Keratinocyte (primary cell): ENCODE measurements at regions not wholly inside any gene's neighbourhood (a gene's known extent, or its start where the extent isn't known, plus 50 kb on each side); places are given as distances from the start of the nearest gene placed in this dataset.

Source experiments
- DNase-seq: peaks from one replicate; pipeline ENCODE4 v3.0.0-alpha.2; 2011; ENCODE audit warnings: low read depth, missing footprints, low spot score
- FAIRE-seq: peaks from 2 replicates; lab custom pipeline; 2011; peaks lifted over from hg19 to GRCh38; lab: Jason Lieb, UNC
- H2AFZ ChIP-seq: 2 replicates; pipeline ENCODE4 v1.6.0; 2012; ENCODE audit warnings: low read length, control low read depth, inconsistent platforms; ENCODE audit not compliant: control insufficient read depth
- H3K27ac ChIP-seq: 2 replicates; pipeline ENCODE4 v1.5.1; 2011; ENCODE audit warnings: low read length; ENCODE audit not compliant: control insufficient read depth, insufficient read depth
- H3K27me3 ChIP-seq: 3 replicates; pipeline ENCODE4 v1.6.0; 2011; ENCODE audit warnings: low read length; ENCODE audit not compliant: control insufficient read depth, insufficient read depth; ENCODE audit errors: extremely low read depth
- H3K36me3 ChIP-seq, 2 experiments: 2 replicates in 1 of 2; 3 replicates in 1 of 2; pipeline ENCODE4 v1.5.1; 2011; ENCODE audit warnings: low read length in 2 of 2, mild to moderate bottlenecking in 1 of 2; ENCODE audit not compliant: control insufficient read depth in 2 of 2, insufficient read depth in 2 of 2; ENCODE audit errors: extremely low read depth in 1 of 2
- H3K4me1 ChIP-seq: 3 replicates; pipeline ENCODE4 v1.5.1; 2011; ENCODE audit warnings: low read length; ENCODE audit not compliant: control insufficient read depth, insufficient read depth; ENCODE audit errors: extremely low read depth
- H3K4me2 ChIP-seq: 3 replicates; pipeline ENCODE4 v1.6.0; 2011; ENCODE audit warnings: low read depth, low read length; ENCODE audit not compliant: control insufficient read depth, insufficient read depth; ENCODE audit errors: extremely low read depth
- H3K4me3 ChIP-seq, 3 experiments: fragments of 200-600 bp in 1 of 3; sonication (generic) in 1 of 3; 2 replicates in 2 of 3; 3 replicates in 1 of 3; pipeline ENCODE4 v1.5.1; 2011 to 2016; ENCODE audit warnings: low read length in 3 of 3, mild to moderate bottlenecking in 3 of 3, control low read depth in 2 of 3, inconsistent platforms in 1 of 3, low read depth in 1 of 3, mixed read lengths in 1 of 3, mixed run types in 1 of 3, moderate library complexity in 1 of 3; ENCODE audit not compliant: control insufficient read depth in 2 of 3, insufficient read depth in 2 of 3; ENCODE audit errors: extremely low read depth in 1 of 3
- H3K79me2 ChIP-seq: 2 replicates; pipeline ENCODE4 v1.6.0; 2012; ENCODE audit warnings: low read length; ENCODE audit not compliant: control insufficient read depth, insufficient read depth
- H3K9ac ChIP-seq: 3 replicates; pipeline ENCODE4 v1.6.0; 2011; ENCODE audit warnings: low read length; ENCODE audit not compliant: control insufficient read depth, insufficient read depth; ENCODE audit errors: extremely low read depth
- H3K9me1 ChIP-seq: 3 replicates; pipeline ENCODE4 v1.6.0; 2011; ENCODE audit warnings: low read length; ENCODE audit not compliant: control insufficient read depth, insufficient read depth; ENCODE audit errors: extremely low read depth
- H3K9me3 ChIP-seq: 2 replicates; pipeline ENCODE4 v1.5.1; 2012; ENCODE audit warnings: low read depth, low read length; ENCODE audit not compliant: control insufficient read depth
- H4K20me1 ChIP-seq: 3 replicates; pipeline ENCODE4 v1.6.0; 2011; ENCODE audit warnings: low read length; ENCODE audit not compliant: control insufficient read depth, insufficient read depth; ENCODE audit errors: extremely low read depth
- EZH2 ChIP-seq: IDR thresholded peaks from one replicate; pipeline ENCODE4 v1.6.1; 2012; ENCODE audit warnings: inconsistent platforms, mild to moderate bottlenecking, low read length, moderate library complexity
- dilution Hi-C: fragments of 300-500 bp; cut with MboI; formaldehyde crosslinking; loops from one replicate; pipeline ENCODE4 v1.7.0; 2020; ENCODE audit warnings: low sequenced_read_pairs; ENCODE audit not compliant: extremely low pct_ligation_motif_present
- TF ChIP-seq, protein P1 (sequence below), 3 experiments: IDR thresholded peaks in 1 of 3; conservative IDR thresholded peaks in 1 of 3; optimal IDR thresholded peaks in 1 of 3; 2 replicates in 2 of 3; 3 replicates in 1 of 3; pipeline versions ENCODE3 to v1.5.1; 2011; ENCODE audit warnings: low read length in 3 of 3, mild to moderate bottlenecking in 3 of 3, moderate library complexity in 2 of 3, control low read depth in 1 of 3, inconsistent platforms in 1 of 3; ENCODE audit not compliant: insufficient read depth in 2 of 3; ENCODE audit errors: extremely low read depth in 1 of 3

DNA sequence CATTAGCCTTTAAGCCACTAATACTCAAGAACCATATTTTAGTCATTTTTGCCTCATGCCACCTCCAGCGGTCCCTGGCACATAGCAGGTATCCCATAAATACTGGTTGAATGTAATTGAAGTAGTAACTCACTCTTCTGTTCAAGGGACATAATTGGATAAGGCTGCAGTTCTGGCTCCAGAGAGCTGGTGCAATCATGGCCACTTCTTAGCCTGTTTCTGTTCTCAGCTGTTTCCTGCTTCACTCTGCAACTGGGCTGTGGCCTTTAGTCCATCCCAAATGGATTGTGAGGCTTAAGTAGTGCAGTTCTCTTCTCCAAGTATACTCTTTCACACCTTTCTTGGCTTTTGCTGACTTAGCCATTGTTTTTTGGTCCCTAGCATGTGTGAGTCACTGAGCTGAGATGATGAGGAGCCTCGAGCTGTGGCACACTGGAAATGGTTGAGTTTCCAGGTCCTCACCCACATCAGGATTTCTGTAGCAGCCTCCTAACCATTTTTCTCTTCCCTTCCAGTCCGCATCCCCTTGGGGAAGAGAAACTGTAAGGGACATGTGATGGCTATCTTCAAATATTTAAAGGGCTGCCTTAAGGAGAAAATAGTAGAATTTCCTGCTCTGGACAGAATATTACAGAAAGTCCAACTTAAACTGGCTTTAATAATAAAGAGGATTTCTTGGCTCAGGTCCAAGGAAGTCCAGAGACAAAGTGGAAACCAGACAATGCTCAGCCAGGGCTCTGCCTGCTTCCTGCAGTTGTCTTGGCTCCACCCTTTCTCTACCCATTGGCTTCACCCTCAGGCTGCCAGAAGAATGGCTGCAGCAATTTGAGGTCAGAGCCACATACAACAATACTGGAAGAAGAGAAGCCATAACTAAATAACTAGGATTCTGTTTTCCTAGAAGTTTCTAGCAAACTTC is 305.4 kb upstream of the ROPN1 start:
- H2AFZ ChIP-seq: no peak overlapping the region
- no peaks in the 10 kb centered on the region for H3K79me2 ChIP-seq
- no peak for DNase-seq
- H3K27me3 ChIP-seq: peaks cover 37% of the 10 kb centered on the region
- TF ChIP-seq, protein P1, sequence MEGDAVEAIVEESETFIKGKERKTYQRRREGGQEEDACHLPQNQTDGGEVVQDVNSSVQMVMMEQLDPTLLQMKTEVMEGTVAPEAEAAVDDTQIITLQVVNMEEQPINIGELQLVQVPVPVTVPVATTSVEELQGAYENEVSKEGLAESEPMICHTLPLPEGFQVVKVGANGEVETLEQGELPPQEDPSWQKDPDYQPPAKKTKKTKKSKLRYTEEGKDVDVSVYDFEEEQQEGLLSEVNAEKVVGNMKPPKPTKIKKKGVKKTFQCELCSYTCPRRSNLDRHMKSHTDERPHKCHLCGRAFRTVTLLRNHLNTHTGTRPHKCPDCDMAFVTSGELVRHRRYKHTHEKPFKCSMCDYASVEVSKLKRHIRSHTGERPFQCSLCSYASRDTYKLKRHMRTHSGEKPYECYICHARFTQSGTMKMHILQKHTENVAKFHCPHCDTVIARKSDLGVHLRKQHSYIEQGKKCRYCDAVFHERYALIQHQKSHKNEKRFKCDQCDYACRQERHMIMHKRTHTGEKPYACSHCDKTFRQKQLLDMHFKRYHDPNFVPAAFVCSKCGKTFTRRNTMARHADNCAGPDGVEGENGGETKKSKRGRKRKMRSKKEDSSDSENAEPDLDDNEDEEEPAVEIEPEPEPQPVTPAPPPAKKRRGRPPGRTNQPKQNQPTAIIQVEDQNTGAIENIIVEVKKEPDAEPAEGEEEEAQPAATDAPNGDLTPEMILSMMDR (optimal IDR thresholded peaks at IDR 0.05 in 1 of 3, IDR thresholded peaks at IDR 0.05 in 1 of 3, conservative IDR thresholded peaks at IDR 0.05 in 1 of 3; ENCODE audit: extremely low read depth in 1 of 3, insufficient read depth in 2 of 3, low read length in 3 of 3): no peak
- TF ChIP-seq EZH2: no peak
- H4K20me1 ChIP-seq: no peaks in the 10 kb centered on the region
- no peak overlapping the region for H3K4me3 ChIP-seq
- H3K9me1 ChIP-seq: no peaks in the 10 kb centered on the region
- no peak overlapping the region for H3K9ac ChIP-seq
- dilution Hi-C loops: no loop called here
- H3K9me3 ChIP-seq: no peaks in the 10 kb centered on the region
- no peaks in the 10 kb centered on the region for H3K4me1 ChIP-seq
- H3K36me3 ChIP-seq: no peaks in the 10 kb centered on the region
- H3K27ac ChIP-seq: no peak overlapping the region
- no peak overlapping the region for H3K4me2 ChIP-seq
- no peak for FAIRE-seq

DNA sequence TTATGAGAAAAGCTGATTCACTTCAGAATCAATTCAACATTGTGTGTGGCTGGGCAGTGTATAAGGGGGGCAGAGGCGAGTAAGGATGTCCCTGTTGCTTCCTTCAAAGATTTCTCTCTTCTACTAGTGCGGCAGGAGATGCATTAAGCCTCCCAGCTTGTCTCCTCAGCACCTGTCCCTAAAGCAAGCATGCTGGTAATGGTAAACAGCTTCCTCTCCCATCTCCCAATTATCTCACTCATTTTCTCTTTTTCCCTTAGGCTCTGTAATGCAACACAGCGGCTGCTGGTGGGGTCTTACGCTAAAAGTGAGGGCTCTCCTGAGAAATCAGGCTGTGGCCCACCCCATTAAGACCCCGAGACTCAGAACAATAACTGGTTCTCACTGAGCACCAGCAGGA is 306.4 kb upstream of the ROPN1 start:
- H3K4me2 ChIP-seq: no peak overlapping the region
- no peak overlapping the region for H3K27ac ChIP-seq
- no peaks in the 10 kb centered on the region for H3K9me3 ChIP-seq
- FAIRE-seq (no peak), DNase-seq (no peak)
- no peak overlapping the region for H2AFZ ChIP-seq
- H3K4me3 ChIP-seq: no peak overlapping the region
- H4K20me1 ChIP-seq: no peaks in the 10 kb centered on the region
- no peaks in the 10 kb centered on the region for H3K4me1 ChIP-seq
- dilution Hi-C loops: no loop called here
- H3K36me3 ChIP-seq: no peaks in the 10 kb centered on the region
- H3K27me3 ChIP-seq: peaks cover 37% of the 10 kb centered on the region
- H3K79me2 ChIP-seq: no peaks in the 10 kb centered on the region
- TF ChIP-seq, protein P1 (optimal IDR thresholded peaks at IDR 0.05 in 1 of 3, IDR thresholded peaks at IDR 0.05 in 1 of 3, conservative IDR thresholded peaks at IDR 0.05 in 1 of 3; ENCODE audit: extremely low read depth in 1 of 3, insufficient read depth in 2 of 3, low read length in 3 of 3): no peak
- TF ChIP-seq EZH2: no peak
- H3K9me1 ChIP-seq: no peaks in the 10 kb centered on the region
- no peak overlapping the region for H3K9ac ChIP-seq
